Suprapubic skin (tissue), 4 donors: ENCODE measurements at regions not wholly inside any gene's neighbourhood (a gene's known extent, or its start where the extent isn't known, plus 50 kb on each side); places are given as distances from the start of the nearest gene placed in this dataset.

ENCODE experiments used
- DNase-seq, 2 donors: peaks; one replicate each; pipeline ENCODE4 v3.0.0-alpha.2; 2019; ENCODE audit warnings: low spot score in 2 of 2
- H3K27ac ChIP-seq: fragments of 200-600 bp; sonication (generic); one replicate; pipeline ENCODE4 v1.5.1; 2019
- H3K27me3 ChIP-seq: fragments of 200-600 bp; sonication (generic); one replicate; pipeline ENCODE4 v1.5.1; 2019
- H3K36me3 ChIP-seq: fragments of 200-600 bp; sonication (generic); one replicate; pipeline ENCODE4 v1.5.1; 2019
- H3K4me1 ChIP-seq: fragments of 200-600 bp; sonication (generic); one replicate; pipeline ENCODE4 v1.5.1; 2019
- H3K4me3 ChIP-seq: fragments of 200-600 bp; sonication (generic); one replicate; pipeline ENCODE4 v1.5.1; 2019; ENCODE audit warnings: mild to moderate bottlenecking
- H3K9me3 ChIP-seq: fragments of 200-600 bp; sonication (generic); one replicate; pipeline ENCODE4 v1.5.1; 2019
- CTCF ChIP-seq, 2 donors: fragments of 200-600 bp in 1 of 2; fragments of 450-650 bp in 1 of 2; sonication (generic) in 1 of 2; IDR thresholded peaks; one replicate each; pipeline ENCODE4 v1.5.1; 2016 to 2019; ENCODE audit warnings: antibody characterized with exemption in 2 of 2, mild to moderate bottlenecking in 1 of 2, moderate library complexity in 1 of 2
- EP300 ChIP-seq: sonication (generic); formaldehyde crosslinking; IDR thresholded peaks from one replicate; pipeline ENCODE4 v1.6.1; 2017; ENCODE audit warnings: antibody characterized with exemption
- POLR2A ChIP-seq, 2 donors: fragments of 450-650 bp; IDR thresholded peaks; one replicate each; pipeline ENCODE4 v1.6.1; 2017; ENCODE audit warnings: antibody characterized with exemption in 2 of 2, mild to moderate bottlenecking in 2 of 2, moderate library complexity in 2 of 2
- POLR2AphosphoS5 ChIP-seq, 3 donors: sonication (generic); formaldehyde crosslinking; IDR thresholded peaks; one replicate each; pipeline ENCODE4 v1.6.1; 2017; ENCODE audit warnings: antibody characterized with exemption in 3 of 3
- WGBS: methylation state at CpG from one replicate; pipeline ENCODE4 v1.1.5; 2018; 5-methylcytosine and 5-hydroxymethylcytosine counted together

- Histone ChIP-seq H3K27ac (no peak overlapping the region), H3K27me3 (no peaks in the 10 kb centered on the region), H3K36me3 (no peaks in the 10 kb centered on the region), H3K4me1 (no peaks in the 10 kb centered on the region), H3K4me3 (no peak overlapping the region), H3K9me3 (peaks cover 7% of the 10 kb centered on the region)
- no peak for TF ChIP-seq POLR2A (IDR thresholded peaks at IDR 0.05)
- no peak for TF ChIP-seq POLR2AphosphoS5 (IDR thresholded peaks at IDR 0.05)
- no peak for TF ChIP-seq CTCF (IDR thresholded peaks at IDR 0.05)
- no peak for TF ChIP-seq EP300
- 83% methylated on average over 4 of the region's 4 CpGs for WGBS
- no peak for DNase-seq
Measured at GRCh38 chr18:55072698-55073097, 113.4 kb upstream of the CCDC68 start.

- H3K4me3 ChIP-seq: no peak overlapping the region
- TF ChIP-seq EP300 (no peak), POLR2AphosphoS5 (IDR thresholded peaks at IDR 0.05) (no peak), CTCF (IDR thresholded peaks at IDR 0.05) (no peak), POLR2A (IDR thresholded peaks at IDR 0.05) (no peak)
- H3K36me3 ChIP-seq: no peaks in the 10 kb centered on the region
- no peak for DNase-seq
- no peaks in the 10 kb centered on the region for H3K27me3 ChIP-seq
- H3K9me3 ChIP-seq: peaks cover 7% of the 10 kb centered on the region
- no peaks in the 10 kb centered on the region for H3K4me1 ChIP-seq
- WGBS: 23% methylated on average over 2 of the region's 2 CpGs
- no peak overlapping the region for H3K27ac ChIP-seq
Measured at GRCh38 chr18:55072181-55072580, 112.9 kb upstream of the CCDC68 start.

- H3K9me3 ChIP-seq: peaks cover 7% of the 10 kb centered on the region
- H3K27ac ChIP-seq: no peak overlapping the region
- no peaks in the 10 kb centered on the region for H3K36me3 ChIP-seq
- H3K4me1 ChIP-seq: no peaks in the 10 kb centered on the region
- 96% methylated on average over 6 of the region's 6 CpGs for WGBS
- no peaks in the 10 kb centered on the region for H3K27me3 ChIP-seq
- no peak for TF ChIP-seq POLR2AphosphoS5 (IDR thresholded peaks at IDR 0.05)
- no peak for TF ChIP-seq POLR2A (IDR thresholded peaks at IDR 0.05)
- no peak for TF ChIP-seq EP300
- no peak for TF ChIP-seq CTCF (IDR thresholded peaks at IDR 0.05)
- DNase-seq: no peak
- H3K4me3 ChIP-seq: no peak overlapping the region
Measured at GRCh38 chr18:55069497-55069896, 110.2 kb upstream of the CCDC68 start.

GRCh38 chr18:55064760-55065159, 105.5 kb upstream of the CCDC68 start:
- no peaks in the 10 kb centered on the region for H3K27me3 ChIP-seq
- TF ChIP-seq EP300: no peak
- no peak for TF ChIP-seq POLR2A (IDR thresholded peaks at IDR 0.05)
- TF ChIP-seq CTCF (IDR thresholded peaks at IDR 0.05): no peak
- no peak for TF ChIP-seq POLR2AphosphoS5 (IDR thresholded peaks at IDR 0.05)
- 90% methylated on average over 5 of the region's 5 CpGs for WGBS

GRCh38 chr18:55064073-55064472, 104.8 kb upstream of the CCDC68 start:
- Histone ChIP-seq H3K27me3 (no peaks in the 10 kb centered on the region), H3K4me3 (no peak overlapping the region), H3K36me3 (no peaks in the 10 kb centered on the region), H3K27ac (no peak overlapping the region), H3K4me1 (no peaks in the 10 kb centered on the region), H3K9me3 (no peaks in the 10 kb centered on the region)
- 87% methylated on average over 4 of the region's 4 CpGs for WGBS
- DNase-seq: no peak
- no peak for TF ChIP-seq POLR2A (IDR thresholded peaks at IDR 0.05)
- no peak for TF ChIP-seq EP300
- no peak for TF ChIP-seq CTCF (IDR thresholded peaks at IDR 0.05)
- no peak for TF ChIP-seq POLR2AphosphoS5 (IDR thresholded peaks at IDR 0.05)

More at GRCh38 chr18:55064760-55065159, 105.5 kb upstream of the CCDC68 start:
- Histone ChIP-seq H3K4me3 (no peak overlapping the region), H3K27ac (no peak overlapping the region), H3K36me3 (no peaks in the 10 kb centered on the region), H3K9me3 (no peaks in the 10 kb centered on the region), H3K4me1 (no peaks in the 10 kb centered on the region)
- no peak for DNase-seq
